ENCODE measurements at regions not wholly inside any gene's neighbourhood (a gene's known extent, or its start where the extent isn't known, plus 50 kb on each side); places are given as distances from the start of the nearest gene placed in this dataset.

DNA sequence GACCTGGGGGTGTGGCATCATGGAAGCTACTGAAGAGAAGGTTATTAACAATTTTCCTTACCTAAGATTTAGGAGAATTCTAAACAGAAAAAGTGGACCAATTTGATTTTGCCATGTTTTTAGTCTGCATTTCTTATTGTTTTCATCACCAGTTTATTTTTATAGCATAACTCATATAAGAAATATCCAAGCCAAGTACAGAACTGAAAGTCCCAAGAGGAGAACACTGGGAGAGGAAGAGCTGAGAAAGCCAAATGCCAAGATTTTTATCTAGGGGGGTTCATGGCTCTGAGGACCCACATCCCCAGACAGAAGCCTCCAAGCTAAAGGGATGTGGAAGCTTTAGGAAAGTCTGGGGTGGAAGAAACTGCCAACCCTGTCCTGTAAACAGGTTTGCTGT is 109.4 kb upstream of the DUSP10 start:
- CTCF ChIA-PET (ENCODE audit: partially characterized antibody): interaction anchor here (0.6 to 0.7 kb wide), 2 partner anchors 416 to 527 kb away, joined by 3 read pairs; no protein-coding TSS in a partner anchor
- Histone ChIP-seq H3K36me3 (ENCODE audit: control insufficient read depth in 2 of 4, insufficient read depth in 4 of 4, low read length in 3 of 4) (no peaks in the 10 kb centered on the region), H3K27me3 (replicated peaks in 1 of 4; ENCODE audit: control insufficient read depth in 3 of 4, extremely low read depth in 1 of 4, insufficient read depth in 3 of 4, low read length in 3 of 4) (no peaks in the 10 kb centered on the region), H3K14ac (ENCODE audit: insufficient read length) (no peak overlapping the region), H2BK12ac (ENCODE audit: low read depth, low read length) (no peak overlapping the region), H2AK5ac (ENCODE audit: low read depth, low read length) (no peak overlapping the region), H2BK15ac (ENCODE audit: low read length) (no peak overlapping the region), H3K4ac (replicated peaks; ENCODE audit: insufficient read length, low read depth, low read length) (no peak overlapping the region), H3K4me3 (ENCODE audit: extremely low read depth in 1 of 4, insufficient read depth in 2 of 4, low read depth in 3 of 4, low read length in 4 of 4) (no peak overlapping the region), H3K9me3 (ENCODE audit: insufficient read depth in 2 of 2, low read depth in 1 of 2, low read length in 1 of 2) (no peaks in the 10 kb centered on the region), H3K27ac (ENCODE audit: low read depth, low read length) (no peak overlapping the region), H3K79me1 (ENCODE audit: low read depth, low read length) (no peaks in the 10 kb centered on the region), H3K79me2 (ENCODE audit: control insufficient read depth in 1 of 2, insufficient read depth in 2 of 2, low read length in 2 of 2) (no peaks in the 10 kb centered on the region), H4K8ac (ENCODE audit: extremely low read depth, insufficient read depth, low read length) (no peak overlapping the region), H3K9ac (replicated peaks in 1 of 4; ENCODE audit: extremely low read depth in 1 of 4, low read depth in 3 of 4, low read length in 3 of 4) (no peak overlapping the region), H3K56ac (replicated peaks; ENCODE audit: insufficient read length, low read depth, low read length) (no peak overlapping the region), H3K23me2 (ENCODE audit: low read depth, low read length) (no peaks in the 10 kb centered on the region), H3K18ac (ENCODE audit: extremely low read depth, low read length) (no peak overlapping the region), H2BK5ac (ENCODE audit: low read depth, low read length) (no peak overlapping the region), H2AFZ (ENCODE audit: low read length) (no peak overlapping the region), H3K4me2 (ENCODE audit: insufficient read depth in 1 of 2, low read depth in 2 of 2, low read length in 2 of 2) (no peak overlapping the region), H4K20me1 (replicated peaks in 1 of 2; ENCODE audit: control insufficient read depth in 1 of 2, insufficient read depth in 2 of 2, low read length in 2 of 2) (no peaks in the 10 kb centered on the region), H2BK120ac (replicated peaks; ENCODE audit: low read depth, low read length) (no peak overlapping the region), H2BK20ac (ENCODE audit: low read length) (no peak overlapping the region), H3K23ac (ENCODE audit: insufficient read length) (no peak overlapping the region), H4K5ac (ENCODE audit: insufficient read length, low read depth, low read length) (no peak overlapping the region), H3K4me1 (replicated peaks in 1 of 4; ENCODE audit: control insufficient read depth in 3 of 4, insufficient read depth in 4 of 4, low read length in 3 of 4) (no peaks in the 10 kb centered on the region), H4K91ac (replicated peaks; ENCODE audit: insufficient read length, low read length) (no peak overlapping the region)
- POLR2A ChIA-PET (ENCODE audit: partially characterized antibody): no interaction called here
- TF ChIP-seq FOSL1 (IDR thresholded peaks at IDR 0.05; ENCODE audit: insufficient read depth, low read depth, low read length) (no peak), BACH1 (IDR thresholded peaks at IDR 0.05; ENCODE audit: low read length) (no peak), CTBP2 (IDR thresholded peaks at IDR 0.05; ENCODE audit: borderline replicate concordance, insufficient read depth, insufficient read length, low read length) (no peak)
- DNase-seq (ENCODE audit: low read depth in 1 of 2, low spot score in 2 of 2) (no peak), FAIRE-seq (no peak)

All from H1 (cell line).